ENCODE measurements at regions not wholly inside any gene's neighbourhood (a gene's known extent, or its start where the extent isn't known, plus 50 kb on each side); places are given as distances from the start of the nearest gene placed in this dataset.

DNA sequence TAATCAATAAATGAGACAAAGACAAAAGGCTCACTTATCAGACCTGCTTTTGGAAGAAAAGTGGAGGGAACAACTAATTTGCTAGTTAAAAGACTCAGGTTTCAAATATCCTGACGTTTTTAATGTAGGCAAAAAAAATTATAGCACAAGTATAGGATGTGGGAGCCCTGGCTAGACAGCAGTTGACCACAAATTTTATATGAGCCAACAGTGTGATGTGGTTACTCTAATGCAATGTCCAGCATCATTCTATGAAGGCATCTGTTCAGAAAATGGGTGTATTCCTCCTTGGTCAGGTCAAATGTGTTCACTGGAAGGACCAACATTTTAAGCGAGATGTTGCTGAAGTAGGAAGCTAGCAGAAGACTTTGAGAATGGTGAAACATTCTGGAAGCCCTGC lies 237.4 kb downstream of the MAP2K6 start:
- Histone ChIP-seq H3K36me3 (replicated peaks in 1 of 2) (no peaks in the 10 kb centered on the region), H3K4me1 (replicated peaks in 1 of 2) (peaks cover 4 to 10% of the 10 kb centered on the region in 2 donors), H3K27ac (no peak overlapping the region), H3K9me3 (replicated peaks in 1 of 3) (no peaks in the 10 kb centered on the region), H3K4me3 (no peak overlapping the region), H3K27me3 (no peaks in the 10 kb centered on the region)
- no peak for TF ChIP-seq POLR2A (IDR thresholded peaks at IDR 0.05)
- no peak for TF ChIP-seq CTCF (IDR thresholded peaks at IDR 0.05)
- intact Hi-C loops (cut with DNase I): no loop called here
- DNase-seq: no peak
- 68 to 83% (median 71%) methylated on average over 2 of the region's 2 CpGs for WGBS, 4 donors

- Histone ChIP-seq H3K27ac (peak overlapping the region in 2 of 5 donors; percentile 53 to 68), H3K27me3 (no peaks in the 10 kb centered on the region), H3K4me3 (no peak overlapping the region), H3K4me1 (replicated peaks in 1 of 2) (peaks cover 4 to 10% of the 10 kb centered on the region in 2 donors), H3K9me3 (replicated peaks in 1 of 3) (no peaks in the 10 kb centered on the region), H3K36me3 (replicated peaks in 1 of 2) (no peaks in the 10 kb centered on the region)
- 77 to 80% (median 80%) methylated on average over 8 of the region's 8 CpGs for WGBS, 4 donors
- TF ChIP-seq POLR2A (IDR thresholded peaks at IDR 0.05) (peak in 1 of 2 donors; percentile 53), CTCF (IDR thresholded peaks at IDR 0.05) (no peak)
- intact Hi-C loops (cut with DNase I): no loop called here
- peak in 4 of 7 donors; percentile 3 to 14 (median 14) for DNase-seq
Measured at GRCh38 chr17:69654981-69655855, 240.7 kb downstream of the MAP2K6 start.

- WGBS, 4 donors: 83 to 95% (median 90%) methylated on average over 5 of the region's 5 CpGs
- intact Hi-C loops (cut with DNase I): no loop called here
- H3K27me3 ChIP-seq: no peaks in the 10 kb centered on the region
- H3K4me1 ChIP-seq (replicated peaks in 1 of 2): peaks cover 4 to 10% of the 10 kb centered on the region in 2 donors
- no peaks in the 10 kb centered on the region for H3K9me3 ChIP-seq (replicated peaks in 1 of 3)
- no peak for TF ChIP-seq POLR2A (IDR thresholded peaks at IDR 0.05)
- TF ChIP-seq CTCF (IDR thresholded peaks at IDR 0.05): no peak
- no peak overlapping the region for H3K27ac ChIP-seq
- H3K36me3 ChIP-seq (replicated peaks in 1 of 2): no peaks in the 10 kb centered on the region
- DNase-seq: no peak
- H3K4me3 ChIP-seq: no peak overlapping the region
Measured at GRCh38 chr17:69655902-69656301, 241.4 kb downstream of the MAP2K6 start.

GRCh38 chr17:69669441-69670178 lies 255.1 kb downstream of the MAP2K6 start:
- H3K9me3 ChIP-seq (replicated peaks in 1 of 3): no peaks in the 10 kb centered on the region
- H3K36me3 ChIP-seq (replicated peaks in 1 of 2): no peaks in the 10 kb centered on the region
- no peaks in the 10 kb centered on the region for H3K27me3 ChIP-seq
- 77 to 81% (median 80%) methylated on average over 8 of the region's 8 CpGs for WGBS, 4 donors
- H3K4me3 ChIP-seq: no peak overlapping the region
- H3K4me1 ChIP-seq (replicated peaks in 1 of 2): no peaks in the 10 kb centered on the region
- no peak overlapping the region for H3K27ac ChIP-seq
- intact Hi-C loops (cut with DNase I): no loop called here
- no peak for TF ChIP-seq CTCF (IDR thresholded peaks at IDR 0.05)
- TF ChIP-seq POLR2A (IDR thresholded peaks at IDR 0.05): no peak
- no peak for DNase-seq

Measured in adrenal gland (tissue), 9 donors.